Esophagus muscularis mucosa (tissue), 4 donors: ENCODE measurements at regions not wholly inside any gene's neighbourhood (a gene's known extent, or its start where the extent isn't known, plus 50 kb on each side); places are given as distances from the start of the nearest gene placed in this dataset.

Experiments
- DNase-seq: peaks from one replicate; pipeline ENCODE4 v3.0.0-alpha.2; 2017; ENCODE audit errors: extremely low spot score
- H3K27ac ChIP-seq, 4 donors: fragments of 200-600 bp; sonication (generic); replicated peaks in 1 of 4; 1 replicate in 3 of 4; 2 replicates in 1 of 4; pipeline ENCODE4 v1.5.1; 2016 to 2019; ENCODE audit warnings: mild to moderate bottlenecking in 1 of 4
- H3K27me3 ChIP-seq, 4 donors: fragments of 200-600 bp; sonication (generic); one replicate each; pipeline versions ENCODE4 v1.5.1 to v1.6.0; 2016 to 2019
- H3K36me3 ChIP-seq, 4 donors: fragments of 200-600 bp; sonication (generic); one replicate each; pipeline ENCODE4 v1.5.1; 2016 to 2019
- H3K4me1 ChIP-seq, 4 donors: fragments of 200-600 bp; sonication (generic); one replicate each; pipeline ENCODE4 v1.5.1; 2016 to 2019
- H3K4me3 ChIP-seq, 4 donors: fragments of 200-600 bp; sonication (generic); 1 replicate in 2 of 4; 2 replicates in 2 of 4; pipeline ENCODE4 v1.5.1; 2016 to 2019; ENCODE audit warnings: mild to moderate bottlenecking in 4 of 4, moderate library complexity in 1 of 4
- H3K9me3 ChIP-seq, 4 donors: fragments of 200-600 bp; sonication (generic); 1 replicate in 3 of 4; 2 replicates in 1 of 4; pipeline ENCODE4 v1.5.1; 2016 to 2019
- CTCF ChIP-seq, 3 experiments: fragments of 200-600 bp in 2 of 3; fragments of 450-650 bp in 1 of 3; sonication (generic) in 2 of 3; IDR thresholded peaks; one replicate each; pipeline ENCODE4 v1.5.1; 2017 to 2019; ENCODE audit warnings: antibody characterized with exemption in 3 of 3, mild to moderate bottlenecking in 2 of 3, moderate library complexity in 1 of 3
- EP300 ChIP-seq: sonication (generic); formaldehyde crosslinking; IDR thresholded peaks from one replicate; pipeline ENCODE4 v1.6.1; 2017; ENCODE audit warnings: antibody characterized with exemption
- POLR2A ChIP-seq: fragments of 450-650 bp; IDR thresholded peaks from one replicate; pipeline ENCODE4 v1.6.1; 2017; ENCODE audit warnings: antibody characterized with exemption, moderate library complexity, mild to moderate bottlenecking, low read depth
- POLR2AphosphoS5 ChIP-seq, 2 donors: sonication (generic); formaldehyde crosslinking; IDR thresholded peaks; one replicate each; pipeline ENCODE4 v1.6.1; 2017; ENCODE audit warnings: antibody characterized with exemption in 2 of 2
- WGBS: methylation state at CpG from one replicate; pipeline ENCODE4 v1.1.5; 2018; 5-methylcytosine and 5-hydroxymethylcytosine counted together
- intact Hi-C: fragments of 100-400 bp; cut with DNase I; formaldehyde crosslinking; loops from one replicate; pipeline ENCODE4 v1.15.1; 2023

GRCh38 chr6:139756381-139756780 is 381.9 kb upstream of the CITED2 start:
- no peak overlapping the region for H3K4me3 ChIP-seq
- no peaks in the 10 kb centered on the region for H3K27me3 ChIP-seq
- WGBS = 61% methylated on average over 1 of the region's 1 CpG
- no peak overlapping the region for H3K27ac ChIP-seq
- TF ChIP-seq POLR2A (no peak), POLR2AphosphoS5 (IDR thresholded peaks at IDR 0.05) (no peak), EP300 (no peak), CTCF (IDR thresholded peaks at IDR 0.05) (no peak)
- DNase-seq = no peak
- intact Hi-C loops = no loop called here
- peaks cover 21 to 45% (median 32%) of the 10 kb centered on the region in 4 donors for H3K4me1 ChIP-seq
- H3K36me3 ChIP-seq = no peaks in the 10 kb centered on the region
- no peaks in the 10 kb centered on the region for H3K9me3 ChIP-seq

- H3K36me3 ChIP-seq = no peaks in the 10 kb centered on the region
Observed at GRCh38 chr6:139754898-139755775, 380.7 kb upstream of the CITED2 start.

GRCh38 chr6:139753198-139753861 is 378.9 kb upstream of the CITED2 start:
- Histone ChIP-seq H3K36me3 (no peaks in the 10 kb centered on the region), H3K27ac (no peak overlapping the region), H3K4me1 (peaks cover 21 to 42% (median 31%) of the 10 kb centered on the region in 4 donors), H3K9me3 (no peaks in the 10 kb centered on the region), H3K4me3 (no peak overlapping the region), H3K27me3 (no peaks in the 10 kb centered on the region)
- TF ChIP-seq POLR2A (no peak), EP300 (no peak), CTCF (IDR thresholded peaks at IDR 0.05) (no peak), POLR2AphosphoS5 (IDR thresholded peaks at IDR 0.05) (no peak)
- WGBS = 90% methylated on average over 4 of the region's 4 CpGs
- intact Hi-C loops = no loop called here
- DNase-seq = no peak

More at GRCh38 chr6:139754898-139755775, 380.7 kb upstream of the CITED2 start:
- intact Hi-C loops = no loop called here
- no peak for DNase-seq
- WGBS = 35% methylated on average over 6 of the region's 6 CpGs
- no peak for TF ChIP-seq EP300
- TF ChIP-seq POLR2AphosphoS5 (IDR thresholded peaks at IDR 0.05) = no peak
- H3K4me1 ChIP-seq = peaks cover 21 to 45% (median 32%) of the 10 kb centered on the region in 4 donors
- H3K9me3 ChIP-seq = no peaks in the 10 kb centered on the region
- peak overlapping the region in 1 of 4 donors; percentile 11 for H3K27ac ChIP-seq
- no peaks in the 10 kb centered on the region for H3K27me3 ChIP-seq
- no peak overlapping the region for H3K4me3 ChIP-seq

- Histone ChIP-seq H3K4me1 (peaks cover 13 to 29% (median 18%) of the 10 kb centered on the region in 4 donors), H3K27ac (no peak overlapping the region), H3K36me3 (no peaks in the 10 kb centered on the region), H3K27me3 (no peaks in the 10 kb centered on the region), H3K4me3 (no peak overlapping the region), H3K9me3 (no peaks in the 10 kb centered on the region)
- intact Hi-C loops = no loop called here
- DNase-seq = no peak
- TF ChIP-seq EP300 (no peak), POLR2AphosphoS5 (IDR thresholded peaks at IDR 0.05) (no peak), POLR2A (no peak), CTCF (IDR thresholded peaks at IDR 0.05) (no peak)
- 89% methylated on average over 2 of the region's 2 CpGs for WGBS
Observed at GRCh38 chr6:139752086-139752485, 377.6 kb upstream of the CITED2 start.

- Histone ChIP-seq H3K4me1 (peaks cover 13 to 21% (median 16%) of the 10 kb centered on the region in 4 donors), H3K27me3 (no peaks in the 10 kb centered on the region), H3K27ac (no peak overlapping the region), H3K4me3 (no peak overlapping the region), H3K9me3 (no peaks in the 10 kb centered on the region), H3K36me3 (no peaks in the 10 kb centered on the region)
- intact Hi-C loops = no loop called here
- no peak for DNase-seq
- TF ChIP-seq POLR2A = no peak
- TF ChIP-seq CTCF (IDR thresholded peaks at IDR 0.05) = no peak
- TF ChIP-seq EP300 = no peak
- no peak for TF ChIP-seq POLR2AphosphoS5 (IDR thresholded peaks at IDR 0.05)
- 92% methylated on average over 3 of the region's 3 CpGs for WGBS
Observed at GRCh38 chr6:139751179-139751578, 376.7 kb upstream of the CITED2 start.
